NCI-H1694 treated with DMSO at 0.1 percent for 48 hours (cell line): ENCODE measurements at regions not wholly inside any gene's neighbourhood (a gene's known extent, or its start where the extent isn't known, plus 50 kb on each side); places are given as distances from the start of the nearest gene placed in this dataset.

Experiments used
- DNase-seq: peaks from one replicate; lab custom pipeline; 2025; lab: John Stamatoyannopoulos, UW

- no peak for DNase-seq
Observed at GRCh38 chr2:76579911-76580310, 869.2 kb upstream of the GCFC2 start.

GRCh38 chr2:76572981-76573380 lies 862.3 kb upstream of the GCFC2 start:
- no peak for DNase-seq

GRCh38 chr2:76569819-76570218 lies 859.1 kb upstream of the GCFC2 start:
- no peak for DNase-seq

GRCh38 chr2:76567478-76567877 lies 856.8 kb upstream of the GCFC2 start:
- DNase-seq, result no peak

- no peak for DNase-seq
Observed at GRCh38 chr2:76564734-76565133, 854.0 kb upstream of the GCFC2 start.

- no peak for DNase-seq
Observed at GRCh38 chr2:76563730-76564129, 853.0 kb upstream of the GCFC2 start.

- DNase-seq, result no peak
Observed at GRCh38 chr2:76558157-76558556, 847.4 kb upstream of the GCFC2 start.

- DNase-seq, result no peak
Observed at GRCh38 chr2:76556018-76556417, 845.3 kb upstream of the GCFC2 start.

- DNase-seq, result no peak
Observed at GRCh38 chr2:76546207-76546606, 835.5 kb upstream of the GCFC2 start.

GRCh38 chr2:76544901-76545300 lies 834.2 kb upstream of the GCFC2 start:
- DNase-seq, result no peak

- DNase-seq, result no peak
Observed at GRCh38 chr2:76517574-76517909, 806.8 kb upstream of the GCFC2 start.

GRCh38 chr2:76516861-76517573 lies 806.3 kb upstream of the GCFC2 start:
- no peak for DNase-seq

- no peak for DNase-seq
Observed at GRCh38 chr2:76512201-76512820, 801.6 kb upstream of the GCFC2 start.

GRCh38 chr2:76506538-76506937 lies 795.8 kb upstream of the GCFC2 start:
- no peak for DNase-seq

- no peak for DNase-seq
Observed at GRCh38 chr2:76501641-76502040, 790.9 kb upstream of the GCFC2 start.

- no peak for DNase-seq
Observed at GRCh38 chr2:76498360-76498759, 787.6 kb upstream of the GCFC2 start.

GRCh38 chr2:76491503-76491902 lies 780.8 kb upstream of the GCFC2 start:
- DNase-seq, result no peak

GRCh38 chr2:76478266-76479035 lies 767.7 kb upstream of the GCFC2 start:
- no peak for DNase-seq

GRCh38 chr2:76472946-76473345 lies 762.2 kb upstream of the GCFC2 start:
- no peak for DNase-seq

GRCh38 chr2:76469066-76469465 lies 758.4 kb upstream of the GCFC2 start:
- no peak for DNase-seq

GRCh38 chr2:76467326-76467725 lies 756.6 kb upstream of the GCFC2 start:
- no peak for DNase-seq

- no peak for DNase-seq
Observed at GRCh38 chr2:76464310-76464709, 753.6 kb upstream of the GCFC2 start.

GRCh38 chr2:76461431-76461830 lies 750.7 kb upstream of the GCFC2 start:
- DNase-seq, result no peak
